Neuronal stem cell (in vitro differentiated cells): ENCODE measurements at regions not wholly inside any gene's neighbourhood (a gene's known extent, or its start where the extent isn't known, plus 50 kb on each side); places are given as distances from the start of the nearest gene placed in this dataset.

Source experiments
- DNase-seq: peaks from one replicate; pipeline ENCODE4 v3.0.0-alpha.2; 2013; ENCODE audit warnings: low spot score
- H2AFZ ChIP-seq: one replicate; pipeline ENCODE4 v1.6.1; 2013; ENCODE audit warnings: mild to moderate bottlenecking, low read length, inconsistent platforms
- H2AK5ac ChIP-seq: 2 replicates; pipeline ENCODE4 v1.6.1; 2013; ENCODE audit warnings: low read depth, mild to moderate bottlenecking, inconsistent platforms, low read length, moderate library complexity, mixed read lengths
- H2BK120ac ChIP-seq: 2 replicates; pipeline ENCODE4 v1.6.1; 2013; ENCODE audit warnings: low read depth, mild to moderate bottlenecking, inconsistent platforms, low read length, moderate library complexity, mixed read lengths
- H2BK12ac ChIP-seq: one replicate; pipeline ENCODE4 v1.6.1; 2013; ENCODE audit warnings: low read length, inconsistent platforms
- H2BK15ac ChIP-seq: 2 replicates; pipeline ENCODE4 v1.6.1; 2013; ENCODE audit warnings: mild to moderate bottlenecking, low read length, inconsistent platforms, mixed read lengths
- H2BK5ac ChIP-seq: one replicate; pipeline ENCODE4 v1.6.1; 2013; ENCODE audit warnings: inconsistent platforms, mild to moderate bottlenecking, low read length, moderate library complexity
- H3K14ac ChIP-seq: one replicate; pipeline ENCODE4 v1.6.1; 2013; ENCODE audit warnings: low read length, inconsistent platforms
- H3K18ac ChIP-seq: 2 replicates; pipeline ENCODE4 v1.6.1; 2013; ENCODE audit warnings: low read length, inconsistent platforms
- H3K23ac ChIP-seq: 2 replicates; pipeline ENCODE4 v1.6.1; 2013; ENCODE audit warnings: low read depth, mild to moderate bottlenecking, mixed read lengths, low read length, inconsistent platforms; ENCODE audit not compliant: poor library complexity
- H3K27ac ChIP-seq: replicated peaks from 3 replicates; pipeline ENCODE4 v1.5.1; 2013; ENCODE audit warnings: low read length, inconsistent platforms
- H3K27me3 ChIP-seq, 3 experiments: 2 replicates each; pipeline ENCODE4 v1.6.1; 2013; ENCODE audit warnings: low read length in 3 of 3, mild to moderate bottlenecking in 2 of 3, inconsistent platforms in 1 of 3, low read depth in 1 of 3, mixed read lengths in 1 of 3, moderate library complexity in 1 of 3; ENCODE audit not compliant: control insufficient read depth in 3 of 3, insufficient read depth in 3 of 3
- H3K36me3 ChIP-seq, 2 donors: replicated peaks in 1 of 2; 2 replicates each; pipeline ENCODE4 v1.6.1; 2013; ENCODE audit warnings: low read length in 2 of 2; ENCODE audit not compliant: control insufficient read depth in 2 of 2, insufficient read depth in 2 of 2
- H3K4ac ChIP-seq: 2 replicates; pipeline ENCODE4 v1.6.1; 2013; ENCODE audit warnings: inconsistent platforms, mild to moderate bottlenecking, low read length, moderate library complexity
- H3K4me1 ChIP-seq, 2 donors: 1 replicate in 1 of 2; 2 replicates in 1 of 2; pipeline ENCODE4 v1.6.1; 2013; ENCODE audit warnings: low read length in 2 of 2, low read depth in 1 of 2; ENCODE audit not compliant: control insufficient read depth in 2 of 2, insufficient read depth in 1 of 2
- H3K4me2 ChIP-seq: one replicate; pipeline ENCODE4 v1.6.1; 2013; ENCODE audit warnings: mild to moderate bottlenecking, low read length, inconsistent platforms; ENCODE audit not compliant: insufficient read depth, poor library complexity, severe bottlenecking
- H3K4me3 ChIP-seq, 2 donors: 2 replicates each; pipeline ENCODE4 v1.5.1; 2013; ENCODE audit warnings: low read length in 2 of 2, mild to moderate bottlenecking in 2 of 2, inconsistent platforms in 1 of 2, moderate library complexity in 1 of 2
- H3K79me1 ChIP-seq: one replicate; pipeline ENCODE4 v1.6.1; 2013; ENCODE audit warnings: low read depth, mild to moderate bottlenecking, inconsistent platforms, low read length, moderate library complexity
- H3K9ac ChIP-seq: one replicate; pipeline ENCODE4 v1.6.1; 2013; ENCODE audit warnings: mild to moderate bottlenecking, low read depth, low read length, inconsistent platforms; ENCODE audit not compliant: poor library complexity
- H3K9me3 ChIP-seq, 2 donors: replicated peaks in 1 of 2; 2 replicates each; pipeline versions ENCODE3 to v1.6.1; 2013; ENCODE audit warnings: low read length in 2 of 2, mild to moderate bottlenecking in 2 of 2, inconsistent platforms in 1 of 2, low read depth in 1 of 2, mixed read lengths in 1 of 2, moderate library complexity in 1 of 2; ENCODE audit not compliant: control insufficient read depth in 2 of 2, insufficient read depth in 1 of 2
- H4K8ac ChIP-seq: one replicate; pipeline ENCODE4 v1.6.1; 2013; ENCODE audit warnings: low read depth, mild to moderate bottlenecking, inconsistent platforms, low read length, moderate library complexity
- H4K91ac ChIP-seq: one replicate; pipeline ENCODE4 v1.6.1; 2013; ENCODE audit warnings: low read length, low read depth, mild to moderate bottlenecking, inconsistent platforms; ENCODE audit not compliant: poor library complexity
- WGBS, 2 donors: extraction: QIAGEN DNeasy Blood & Tissue Kit; methylation state at CpG; one replicate each; pipeline ENCODE4 v1.1.7; 2013; ENCODE audit warnings: missing lambda C conversion rate in 2 of 2, mixed read lengths in 1 of 2; ENCODE audit not compliant: insufficient read length in 2 of 2, insufficient replicate concordance in 1 of 2; ENCODE audit errors: extremely low coverage in 2 of 2; 5-methylcytosine and 5-hydroxymethylcytosine counted together

- Histone ChIP-seq H3K9me3 (no peaks in the 10 kb centered on the region), H3K79me1 (no peaks in the 10 kb centered on the region), H4K8ac (no peak overlapping the region), H2BK120ac (no peak overlapping the region), H4K91ac (peak overlapping the region; percentile 57), H2BK5ac (no peak overlapping the region), H3K4me2 (no peak overlapping the region), H3K23ac (no peak overlapping the region), H3K14ac (no peak overlapping the region), H3K4ac (no peak overlapping the region), H2BK12ac (no peak overlapping the region), H3K18ac (no peak overlapping the region), H3K27ac (no peak overlapping the region), H3K36me3 (no peaks in the 10 kb centered on the region), H3K4me3 (no peak overlapping the region), H2AFZ (no peak overlapping the region), H3K27me3 (no peaks in the 10 kb centered on the region), H2AK5ac (no peak overlapping the region), H2BK15ac (no peak overlapping the region), H3K9ac (no peak overlapping the region), H3K4me1 (no peaks in the 10 kb centered on the region)
- WGBS, 2 donors, result no CpG with 5 or more reads among the region's 7 CpGs
- DNase-seq, result no peak
Observed at GRCh38 chr16:66002601-66003000, 363.9 kb upstream of the CDH5 start.

DNA sequence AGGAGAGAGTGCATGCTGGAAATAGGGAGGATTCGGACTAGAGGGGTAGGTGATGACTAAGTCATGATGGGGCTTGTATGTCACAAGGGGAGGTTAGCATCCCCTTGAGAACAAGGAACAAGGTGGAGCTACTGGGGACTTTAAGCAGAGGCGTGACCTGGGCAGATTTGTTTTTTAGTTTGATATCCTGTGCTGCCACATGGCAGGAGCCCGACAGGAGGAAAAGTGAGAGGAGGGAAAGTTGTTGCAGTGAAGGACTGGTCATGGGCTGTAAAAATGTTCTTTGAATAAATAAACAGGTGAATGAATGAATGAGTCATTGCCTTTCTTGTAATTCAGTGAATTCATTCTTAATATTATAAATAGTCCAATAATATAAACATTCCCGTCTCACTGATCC, 365.1 kb upstream of the CDH5 start:
- H3K14ac ChIP-seq, result no peak overlapping the region
- H3K36me3 ChIP-seq, result no peaks in the 10 kb centered on the region
- no peak overlapping the region for H2BK120ac ChIP-seq
- no peak overlapping the region for H2BK15ac ChIP-seq
- H3K27me3 ChIP-seq, result no peaks in the 10 kb centered on the region
- H2BK5ac ChIP-seq, result no peak overlapping the region
- no peak overlapping the region for H2AFZ ChIP-seq
- H3K9me3 ChIP-seq, result no peaks in the 10 kb centered on the region
- no peak overlapping the region for H4K8ac ChIP-seq
- no peak overlapping the region for H3K18ac ChIP-seq
- no peak overlapping the region for H4K91ac ChIP-seq
- no CpG with 5 or more reads among the region's 4 CpGs for WGBS, 2 donors
- no peak overlapping the region for H3K4me3 ChIP-seq
- no peaks in the 10 kb centered on the region for H3K4me1 ChIP-seq
- no peak overlapping the region for H2BK12ac ChIP-seq
- H3K27ac ChIP-seq, result no peak overlapping the region
- H3K23ac ChIP-seq, result no peak overlapping the region
- no peaks in the 10 kb centered on the region for H3K79me1 ChIP-seq
- no peak overlapping the region for H2AK5ac ChIP-seq
- no peak overlapping the region for H3K9ac ChIP-seq
- no peak for DNase-seq
- H3K4ac ChIP-seq, result no peak overlapping the region
- H3K4me2 ChIP-seq, result no peak overlapping the region

GRCh38 chr16:65998443-65998842, 368.0 kb upstream of the CDH5 start:
- Histone ChIP-seq H3K27me3 (no peaks in the 10 kb centered on the region), H3K14ac (no peak overlapping the region), H3K9ac (no peak overlapping the region), H2AFZ (no peak overlapping the region), H3K9me3 (no peaks in the 10 kb centered on the region), H3K18ac (no peak overlapping the region), H3K36me3 (no peaks in the 10 kb centered on the region), H3K4ac (no peak overlapping the region), H2BK5ac (no peak overlapping the region), H4K8ac (no peak overlapping the region), H3K79me1 (no peaks in the 10 kb centered on the region), H2BK12ac (no peak overlapping the region), H3K4me3 (no peak overlapping the region), H3K27ac (no peak overlapping the region), H2BK120ac (no peak overlapping the region), H4K91ac (no peak overlapping the region), H2AK5ac (no peak overlapping the region), H2BK15ac (no peak overlapping the region), H3K4me2 (no peak overlapping the region), H3K4me1 (no peaks in the 10 kb centered on the region), H3K23ac (no peak overlapping the region)
- DNase-seq, result no peak
- WGBS, 2 donors, result no CpG with 5 or more reads among the region's 5 CpGs

- H3K27ac ChIP-seq, result no peak overlapping the region
- no peak overlapping the region for H2AFZ ChIP-seq
- H3K4ac ChIP-seq, result no peak overlapping the region
- H3K9me3 ChIP-seq, result no peaks in the 10 kb centered on the region
- H4K91ac ChIP-seq, result no peak overlapping the region
- no peak for DNase-seq
- no peak overlapping the region for H2BK12ac ChIP-seq
- H2BK15ac ChIP-seq, result no peak overlapping the region
- no peak overlapping the region for H3K23ac ChIP-seq
- no peaks in the 10 kb centered on the region for H3K36me3 ChIP-seq
- no peak overlapping the region for H3K9ac ChIP-seq
- no peak overlapping the region for H3K4me2 ChIP-seq
- no peaks in the 10 kb centered on the region for H3K79me1 ChIP-seq
- no peak overlapping the region for H2BK5ac ChIP-seq
- H4K8ac ChIP-seq, result no peak overlapping the region
- no peak overlapping the region for H3K18ac ChIP-seq
- whole genome bisulfite sequencing, 2 donors, result no CpG with 5 or more reads among the region's 2 CpGs
- no peak overlapping the region for H2BK120ac ChIP-seq
- no peaks in the 10 kb centered on the region for H3K27me3 ChIP-seq
- H3K4me1 ChIP-seq, result no peaks in the 10 kb centered on the region
- H2AK5ac ChIP-seq, result no peak overlapping the region
- no peak overlapping the region for H3K14ac ChIP-seq
- no peak overlapping the region for H3K4me3 ChIP-seq
Observed at GRCh38 chr16:65994291-65994690, 372.2 kb upstream of the CDH5 start.
